HG02852 (cell line): ENCODE measurements at regions not wholly inside any gene's neighbourhood (a gene's known extent, or its start where the extent isn't known, plus 50 kb on each side); places are given as distances from the start of the nearest gene placed in this dataset.
A peak's percentile ranks its signal among the peaks of the same experiment; 100 is the strongest.

Experiments
- ATAC-seq: cut with Tn5 transposase; IDR thresholded peaks from one replicate; pipeline ENCODE4 v1.9.1; 2021; ENCODE audit warnings: mild to moderate bottlenecking, moderate library complexity; ENCODE audit not compliant: unreplicated experiment

DNA sequence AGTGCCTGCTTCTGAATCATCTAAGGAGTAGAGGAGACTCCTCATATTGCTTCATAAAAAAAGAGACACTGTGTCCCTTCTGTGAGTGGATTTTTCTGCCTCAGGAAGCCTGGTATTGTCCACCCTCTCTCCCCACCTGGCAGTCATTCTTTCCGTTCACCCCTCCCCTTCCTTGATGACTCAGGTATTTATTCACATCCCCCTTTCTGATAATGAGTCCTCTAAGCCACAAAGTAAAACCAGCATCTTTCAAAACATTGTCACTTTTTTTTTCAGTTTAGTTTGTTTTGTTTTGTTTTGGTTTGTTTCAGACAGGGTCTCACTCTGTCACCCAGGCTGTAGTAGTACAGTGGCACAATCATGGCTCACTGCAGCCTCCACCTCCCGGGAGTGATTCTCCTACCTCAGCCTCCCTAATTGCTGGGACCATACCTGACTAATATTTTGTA lies 65.2 kb upstream of the UBE2E1 start:
- peak; percentile 89 for ATAC-seq

DNA sequence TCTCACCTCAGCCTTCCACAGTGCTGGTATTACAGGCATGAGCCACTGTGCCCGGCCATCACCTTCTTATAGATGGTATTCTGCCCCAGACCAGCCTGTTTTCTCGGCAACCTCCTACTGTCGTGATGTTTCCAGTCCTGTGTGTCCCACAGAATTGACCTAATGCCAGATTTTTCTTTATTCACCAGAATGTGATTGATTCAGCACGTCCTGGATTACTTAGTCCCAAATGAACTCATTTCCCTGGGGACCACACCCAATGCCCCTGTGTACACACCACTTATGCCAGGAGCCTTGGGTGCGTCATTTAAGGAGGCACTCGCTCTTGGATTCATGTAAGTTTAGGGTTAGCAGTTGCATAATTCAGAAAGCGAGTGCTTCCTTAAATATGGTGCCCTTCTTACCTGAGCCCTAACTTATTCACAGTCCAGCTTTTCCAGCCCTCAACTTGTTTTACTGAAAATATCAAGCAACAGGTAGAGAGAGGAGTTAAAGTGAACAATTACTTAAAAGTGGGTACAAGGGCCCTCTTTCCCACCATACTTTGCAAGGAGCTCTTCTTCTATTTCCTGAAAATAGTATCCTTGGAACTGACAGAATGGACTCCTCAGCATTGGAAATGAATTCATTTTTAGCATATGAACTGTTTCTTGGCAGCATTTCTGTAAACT lies 64.6 kb upstream of the UBE2E1 start:
- ATAC-seq, result no peak

DNA sequence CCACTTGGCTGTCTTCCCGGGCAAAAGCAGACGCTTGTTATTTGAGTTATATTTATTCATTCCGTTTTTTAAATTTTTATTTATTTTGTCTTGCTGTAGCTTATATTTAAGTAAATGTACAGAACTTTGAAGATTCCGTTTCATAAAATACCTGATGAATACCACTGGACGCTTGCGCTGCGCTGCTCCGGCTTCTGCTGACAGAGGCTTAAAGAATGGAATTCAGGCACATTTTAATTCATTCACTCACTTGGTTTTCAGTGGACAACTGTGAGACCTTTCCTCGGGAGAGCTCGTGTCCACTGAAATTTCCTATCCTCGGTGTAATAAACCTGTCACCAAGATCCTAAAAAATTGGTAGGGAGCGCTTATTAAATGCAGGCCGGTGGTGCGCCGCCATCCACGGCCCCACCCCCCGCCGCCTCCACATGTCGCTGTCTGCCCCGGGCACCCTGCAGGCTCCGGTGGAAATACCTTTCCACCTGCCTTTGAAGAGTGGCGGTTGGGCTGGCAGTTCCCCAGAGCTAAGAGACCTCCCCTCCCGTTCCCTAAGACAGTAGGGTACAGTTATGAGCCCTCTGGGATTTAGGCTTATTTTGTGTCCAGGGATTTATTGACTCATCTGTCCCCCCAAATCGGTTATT lies 62.5 kb upstream of the UBE2E1 start:
- ATAC-seq, result no peak

DNA sequence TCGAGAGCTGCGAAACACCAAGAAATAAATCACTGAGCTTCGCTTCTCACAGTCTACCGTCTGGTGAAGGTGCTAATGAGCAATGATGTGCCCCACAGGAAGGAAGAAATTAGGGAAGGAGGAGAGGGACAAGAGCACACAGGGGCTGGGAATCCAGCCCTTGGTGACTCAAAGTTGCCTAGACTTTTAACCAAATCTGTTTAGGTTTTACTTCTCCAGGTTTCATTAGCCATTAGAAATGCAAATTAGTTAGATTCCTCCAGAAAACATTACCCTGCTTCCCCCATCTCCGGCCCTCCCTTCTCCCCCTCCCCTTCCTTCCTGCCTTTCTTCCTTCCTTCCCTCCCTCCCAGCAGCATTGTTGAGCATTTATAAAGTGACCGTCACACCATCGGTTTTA lies 59.3 kb upstream of the UBE2E1 start:
- ATAC-seq, result no peak

DNA sequence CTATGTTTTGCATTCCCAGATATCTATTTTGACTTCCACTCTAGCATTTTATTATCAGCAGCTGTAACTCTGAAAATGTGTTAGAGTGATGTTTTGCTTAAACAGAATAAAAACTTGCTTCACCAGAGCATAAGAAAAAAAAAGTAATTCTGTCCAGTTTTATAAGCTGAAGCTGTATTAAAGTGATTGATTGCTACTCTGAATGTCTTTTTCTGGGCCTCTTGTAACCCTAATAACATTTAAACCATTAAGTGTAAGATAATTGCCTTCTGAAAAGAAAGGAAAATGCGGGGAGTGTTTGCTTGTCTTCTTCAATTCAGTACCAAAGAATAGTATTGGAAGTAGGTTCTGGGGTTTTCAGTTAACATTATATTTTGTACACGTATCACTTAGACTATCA lies 57.9 kb upstream of the UBE2E1 start:
- no peak for ATAC-seq

DNA sequence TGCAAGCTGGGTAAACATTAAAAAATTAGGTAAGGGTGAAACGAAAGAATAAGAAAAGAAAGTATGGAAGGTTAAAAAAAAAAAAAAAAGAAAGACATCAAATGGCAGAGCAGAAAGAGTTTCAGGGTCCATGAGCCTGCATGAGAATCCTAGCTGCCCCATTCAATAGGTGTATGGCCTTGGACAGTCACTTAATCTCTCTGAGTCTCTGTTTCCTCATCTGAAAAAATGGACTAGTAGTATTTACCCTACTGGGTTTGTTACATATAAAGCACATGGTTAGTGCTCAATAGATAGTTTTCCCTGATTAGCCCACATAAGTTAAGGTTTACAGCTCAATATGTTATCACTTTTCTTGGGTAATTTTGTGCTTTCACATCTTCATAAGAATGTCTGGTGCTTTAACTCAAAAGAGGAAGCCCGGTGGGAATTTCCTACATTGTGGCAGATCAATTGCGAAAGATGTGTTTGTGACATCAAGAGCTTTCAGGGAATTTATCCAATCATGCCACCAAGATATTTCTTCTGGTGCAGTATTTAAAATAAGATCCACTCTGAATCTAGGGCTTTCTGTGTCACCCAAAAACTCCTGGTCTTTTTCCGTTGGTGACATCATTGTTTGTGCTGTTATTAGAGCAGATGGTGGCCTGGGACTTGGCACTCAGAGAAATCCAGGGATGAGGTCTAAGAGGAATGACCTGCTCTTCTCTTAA lies 57.2 kb upstream of the UBE2E1 start:
- ATAC-seq, result no peak

DNA sequence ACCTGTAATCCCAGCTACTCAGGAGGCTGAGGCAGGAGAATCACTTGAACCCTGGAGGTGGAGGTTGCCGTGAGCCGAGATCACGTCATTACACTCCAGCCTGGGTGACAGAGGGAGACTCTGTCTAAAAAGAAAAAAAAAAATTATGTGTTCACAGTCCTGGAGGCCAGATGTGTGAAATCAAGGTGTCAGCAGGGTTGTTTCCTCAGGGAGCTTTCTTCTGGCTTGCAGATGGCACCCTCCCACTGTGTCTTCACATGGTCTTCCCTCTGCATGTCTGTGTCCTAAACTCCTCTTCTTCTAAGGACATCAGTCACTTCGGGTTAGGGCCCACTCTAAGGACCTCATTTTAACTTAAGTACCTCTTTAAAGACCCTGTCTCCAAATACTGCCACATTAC lies 56.1 kb upstream of the UBE2E1 start:
- no peak for ATAC-seq

DNA sequence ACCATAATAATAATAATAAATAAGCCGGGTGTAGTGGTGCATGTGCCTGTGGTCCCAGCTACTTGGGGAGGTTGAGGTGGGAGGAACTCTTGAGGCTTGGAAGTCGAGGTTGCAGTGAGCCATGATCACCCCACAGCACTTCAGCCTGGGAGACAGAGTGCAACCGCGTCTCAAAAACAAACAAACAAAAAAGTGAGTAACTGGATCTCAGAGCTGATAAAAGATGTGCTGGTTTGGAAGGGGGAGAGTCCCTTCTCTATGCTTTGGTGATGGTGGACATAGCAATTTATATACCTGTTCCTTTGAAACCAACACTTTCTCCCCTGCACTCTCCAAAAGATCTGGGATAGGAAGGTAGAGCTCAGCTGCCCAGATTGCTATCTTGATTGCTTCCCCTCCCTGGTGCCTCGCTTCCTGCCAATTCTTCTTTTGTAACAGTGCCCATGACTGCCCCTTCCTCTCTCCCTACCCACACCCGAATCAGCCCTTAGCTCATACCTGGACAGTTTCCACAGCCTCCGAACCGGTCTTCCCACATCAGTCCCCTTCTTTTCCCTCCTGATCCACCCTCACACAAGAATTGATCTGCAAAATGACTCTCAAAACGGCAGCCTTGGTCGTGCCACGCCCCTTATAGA lies 55.1 kb upstream of the UBE2E1 start:
- ATAC-seq, result no peak

DNA sequence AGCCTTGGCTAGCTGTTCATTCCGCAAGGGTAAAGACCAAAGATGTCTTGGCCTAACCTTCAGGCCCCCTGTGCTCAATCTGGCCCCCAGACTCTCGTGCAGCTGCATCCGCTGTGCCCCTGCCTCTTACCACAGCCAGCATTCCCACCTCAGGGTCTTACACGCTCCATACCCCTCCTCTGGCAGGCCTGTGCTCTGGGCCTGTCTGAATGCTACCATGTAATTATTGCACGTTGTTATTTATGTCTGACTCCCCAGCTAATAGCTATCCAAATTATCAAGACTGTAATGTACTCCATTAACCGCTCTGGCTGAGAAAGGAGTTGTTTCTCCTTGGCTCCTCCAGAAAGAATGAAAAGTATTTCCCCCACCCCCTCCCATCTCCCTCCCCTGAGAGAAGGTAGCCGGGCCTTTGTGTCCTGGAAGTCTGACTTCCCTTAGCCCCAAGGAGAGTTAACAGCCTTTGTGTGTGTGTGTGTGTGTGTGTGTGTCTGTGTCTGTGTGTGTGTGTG lies 54.5 kb upstream of the UBE2E1 start:
- ATAC-seq, result no peak

DNA sequence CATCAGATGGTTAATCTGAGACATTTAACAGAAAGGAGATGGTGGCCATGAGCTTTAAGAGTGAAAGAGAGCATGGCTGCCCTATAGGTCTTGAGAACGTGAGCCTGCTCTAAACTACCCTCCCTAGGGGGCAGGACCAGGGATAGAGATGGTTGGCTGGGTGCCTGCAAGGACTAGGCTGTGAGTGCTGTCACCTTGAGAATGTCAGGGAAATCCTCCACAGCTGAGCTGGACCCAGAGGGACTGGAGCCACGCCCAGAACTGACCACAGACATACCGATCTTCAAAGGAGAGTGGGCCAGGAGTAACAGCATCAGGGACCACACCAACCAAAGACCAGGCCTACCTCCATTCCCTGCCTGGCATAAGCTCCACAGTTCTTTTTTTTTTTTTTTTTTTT lies 53.6 kb upstream of the UBE2E1 start:
- no peak for ATAC-seq

DNA sequence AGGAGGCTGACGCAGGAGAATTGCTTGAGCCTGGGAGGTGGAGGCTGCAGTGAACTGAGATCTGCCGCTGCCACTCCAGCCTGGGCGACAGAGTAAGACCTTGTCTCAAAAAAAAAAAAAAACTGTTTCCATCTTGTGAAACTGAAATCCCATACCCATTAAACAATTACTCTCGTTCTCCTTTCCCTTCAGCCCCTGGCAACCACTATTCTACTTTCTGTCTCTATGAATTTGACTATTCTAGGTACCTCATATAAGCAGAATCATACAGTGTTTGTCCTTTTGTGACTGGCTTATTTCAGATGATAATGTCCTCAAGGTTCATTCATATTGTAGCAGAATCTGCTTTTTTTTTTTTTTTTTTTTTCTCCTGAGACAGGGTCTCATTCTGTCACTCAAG lies 51.5 kb upstream of the UBE2E1 start:
- ATAC-seq, result no peak
